ENCODE measurements at regions not wholly inside any gene's neighbourhood (a gene's known extent, or its start where the extent isn't known, plus 50 kb on each side); places are given as distances from the start of the nearest gene placed in this dataset.

DNA sequence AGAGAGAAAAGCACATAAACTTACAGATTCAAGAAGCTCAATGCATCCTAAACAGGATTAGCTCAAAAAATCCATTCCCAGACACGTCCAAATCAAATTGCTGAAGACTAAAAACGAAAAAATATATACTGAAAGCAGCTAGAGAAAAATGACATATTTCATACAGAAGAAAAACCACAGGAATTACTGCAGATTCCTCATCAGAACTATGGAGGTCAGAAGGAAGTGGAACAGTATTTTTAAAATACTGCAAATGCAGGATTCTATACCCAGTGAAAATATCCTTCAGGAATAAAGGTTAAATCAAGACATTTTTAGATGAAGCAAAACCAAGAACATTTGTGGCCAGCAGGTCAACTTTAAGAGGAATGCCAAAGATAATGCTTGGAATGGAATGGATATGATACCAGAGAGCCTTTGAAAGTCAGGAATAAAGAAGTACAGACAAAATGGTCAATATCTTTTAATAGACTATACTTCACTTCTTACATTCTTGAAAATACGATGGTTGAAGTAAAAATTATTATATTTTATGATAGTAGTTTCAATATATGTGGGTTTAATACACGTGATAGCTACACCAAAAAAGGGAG is 352.9 kb downstream of the CTTN start:
- DNase-seq: no peak

GRCh38 chr11:70755410-70756158 is 357.3 kb downstream of the CTTN start:
- DNase-seq: peak; percentile 47

DNA sequence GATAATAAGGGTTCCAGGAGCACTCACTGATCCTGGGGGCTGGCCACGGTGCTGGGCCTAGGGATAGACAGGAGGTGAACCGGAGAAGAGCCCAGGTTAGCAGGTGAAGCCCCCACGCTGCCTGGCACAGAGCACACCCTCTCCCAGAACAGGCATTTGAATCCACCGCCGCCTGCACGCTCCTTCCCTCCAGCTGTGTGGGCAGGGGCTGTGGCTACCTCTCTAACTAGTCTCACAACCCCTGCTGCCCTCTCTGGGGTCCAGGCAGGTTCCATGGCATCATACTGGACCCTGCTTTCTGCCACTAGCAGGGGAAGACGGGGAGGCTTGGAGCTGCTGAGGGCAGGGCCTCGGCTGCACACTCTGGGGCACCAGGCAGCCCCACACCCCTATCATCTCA is 358.0 kb downstream of the CTTN start:
- DNase-seq: no peak

GRCh38 chr11:70756756-70757155 is 358.4 kb downstream of the CTTN start:
- no peak for DNase-seq

- DNase-seq: no peak
Observed at GRCh38 chr11:70757241-70757640, 358.9 kb downstream of the CTTN start.

DNA sequence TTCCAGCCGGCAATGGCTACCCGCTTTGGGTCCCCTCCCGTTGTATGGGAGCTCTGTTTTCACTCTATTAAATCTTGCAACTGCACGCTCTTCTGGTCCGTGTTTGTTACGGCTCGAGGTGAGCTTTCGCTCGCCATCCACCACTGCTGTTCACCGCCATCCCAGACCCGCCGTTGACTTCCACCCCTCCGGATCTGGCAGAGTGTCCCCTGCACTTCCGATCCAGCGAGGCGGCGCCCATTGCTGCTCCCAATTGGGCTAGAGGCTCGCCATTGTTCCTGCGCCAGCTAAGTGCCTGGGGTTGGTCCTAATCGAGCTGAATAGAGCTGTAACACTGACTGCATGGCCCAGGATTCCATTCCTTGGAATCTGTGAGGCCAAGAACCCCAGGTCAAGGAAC is 359.9 kb downstream of the CTTN start:
- no peak for DNase-seq

GRCh38 chr11:70759846-70760245 is 361.5 kb downstream of the CTTN start:
- no peak for DNase-seq

GRCh38 chr11:70760416-70761020 is 362.2 kb downstream of the CTTN start:
- no peak for DNase-seq

DNA sequence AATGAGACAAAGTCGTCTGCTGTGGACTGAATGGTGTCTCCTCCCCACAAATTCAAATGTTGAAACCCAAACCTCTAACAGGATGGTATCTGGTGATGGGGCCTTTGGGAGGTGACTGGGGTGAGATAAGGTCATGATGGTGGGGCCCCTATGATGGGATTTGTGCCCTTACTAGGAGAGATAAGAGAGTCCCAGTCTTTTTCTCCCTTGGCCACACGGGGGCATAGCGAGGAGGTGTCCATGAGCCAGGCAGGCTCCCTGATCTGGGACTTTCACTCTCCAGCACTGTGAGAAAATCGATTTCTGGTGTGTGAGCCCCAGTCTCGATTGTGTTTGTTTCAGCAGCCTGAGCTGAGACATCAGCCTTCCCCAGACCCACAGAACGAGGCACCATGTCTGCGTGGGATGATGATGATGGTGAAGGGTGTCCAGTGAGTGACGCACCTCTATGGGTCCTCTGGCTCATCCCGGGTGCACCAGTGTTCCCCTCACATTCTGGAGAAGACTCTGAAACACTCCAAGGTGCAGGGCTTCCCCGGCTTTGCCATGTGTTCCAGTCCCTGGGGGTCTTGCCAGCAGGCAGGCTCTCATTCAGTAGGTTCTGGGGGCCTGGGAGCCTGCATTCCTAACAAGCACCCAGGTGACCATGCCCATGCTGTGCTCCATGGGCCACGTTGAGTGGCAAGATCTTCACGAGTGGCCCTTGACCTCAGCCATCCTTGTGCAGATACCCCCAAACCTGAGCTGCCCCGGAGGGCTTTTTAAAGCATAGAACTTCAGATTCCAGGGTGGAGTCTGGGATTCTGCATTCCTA is 363.0 kb downstream of the CTTN start:
- DNase-seq: no peak

GRCh38 chr11:70761908-70762337 is 363.6 kb downstream of the CTTN start:
- DNase-seq: no peak

- DNase-seq: no peak
Observed at GRCh38 chr11:70762810-70763209, 364.5 kb downstream of the CTTN start.

DNA sequence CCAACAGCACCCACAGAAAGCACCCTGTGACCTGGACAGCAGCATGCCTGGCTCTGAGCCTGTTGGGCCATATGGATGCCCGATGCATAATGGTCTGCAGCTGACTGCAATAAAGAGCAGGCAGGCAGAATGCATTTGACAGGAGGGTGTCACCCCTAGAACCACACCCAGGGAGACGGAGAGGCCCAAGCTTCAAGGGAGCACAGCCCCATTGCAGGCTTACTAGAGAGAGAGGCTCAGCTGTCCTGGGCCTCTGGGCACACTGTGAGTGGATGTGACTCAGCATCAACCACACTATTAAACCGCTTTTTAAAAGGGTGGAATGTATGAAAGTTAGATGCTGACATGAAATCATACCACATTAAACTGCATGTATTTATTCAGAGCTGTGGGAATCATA is 365.3 kb downstream of the CTTN start:
- no peak for DNase-seq

GRCh38 chr11:70764356-70764905 is 366.1 kb downstream of the CTTN start:
- DNase-seq: no peak

- no peak for DNase-seq
Observed at GRCh38 chr11:70766901-70767300, 368.6 kb downstream of the CTTN start.

DNA sequence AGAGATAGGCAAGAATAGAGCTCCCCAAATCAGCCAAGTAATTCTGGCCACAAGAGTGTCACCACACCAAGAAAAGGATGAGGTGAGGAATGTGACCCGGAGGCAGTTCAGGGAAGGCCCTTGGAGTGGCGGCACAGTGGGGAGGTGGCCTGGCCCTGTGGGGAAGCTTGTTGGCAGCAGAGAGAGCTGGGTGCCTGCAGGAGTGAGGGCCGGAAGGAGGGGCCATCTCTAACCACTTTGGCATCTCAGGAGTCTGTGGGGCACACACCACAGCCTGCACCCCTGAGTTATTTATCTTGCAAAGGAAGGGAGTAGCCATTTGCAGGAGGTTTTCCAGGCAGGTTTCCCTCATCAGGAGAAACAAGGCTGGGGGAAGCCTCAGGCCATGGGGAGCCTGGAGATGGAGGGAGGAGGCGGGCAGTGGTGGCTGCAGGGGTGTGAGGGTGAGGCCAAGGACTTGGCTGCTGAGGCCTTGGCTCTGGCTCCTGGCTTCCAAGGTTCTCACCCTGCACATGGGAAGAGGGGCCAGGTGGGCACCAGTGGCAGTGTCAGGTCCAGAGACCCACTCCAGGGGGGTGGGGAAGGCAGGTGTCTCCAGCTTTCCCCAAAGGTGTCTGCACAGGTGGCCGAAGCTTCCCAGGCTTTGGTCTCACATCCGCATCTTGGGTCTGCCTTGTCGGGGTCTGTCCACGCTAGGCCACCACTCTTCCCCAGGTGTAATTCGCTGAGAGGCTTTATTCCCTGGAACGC is 370.2 kb downstream of the CTTN start:
- no peak for DNase-seq

DNA sequence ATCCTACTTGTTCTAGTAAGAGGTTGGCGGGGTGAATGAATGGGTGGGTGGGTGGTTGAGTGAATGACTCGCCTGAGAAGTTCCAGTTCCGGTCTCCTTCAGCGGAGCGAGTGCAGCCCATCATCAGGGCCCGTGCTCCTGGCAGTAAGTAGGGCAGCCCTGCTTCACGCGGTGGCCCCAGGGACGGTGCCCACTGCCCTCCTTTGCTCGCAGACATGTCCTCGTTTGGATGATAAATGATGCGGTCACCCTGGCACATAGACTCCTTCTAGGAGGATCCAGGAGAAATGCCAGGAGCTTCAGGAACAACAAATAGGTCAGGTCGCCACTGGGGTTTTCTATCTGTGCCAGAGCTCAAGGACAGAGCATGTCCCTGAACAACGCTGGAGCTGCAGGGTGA is 370.8 kb downstream of the CTTN start:
- no peak for DNase-seq

DNA sequence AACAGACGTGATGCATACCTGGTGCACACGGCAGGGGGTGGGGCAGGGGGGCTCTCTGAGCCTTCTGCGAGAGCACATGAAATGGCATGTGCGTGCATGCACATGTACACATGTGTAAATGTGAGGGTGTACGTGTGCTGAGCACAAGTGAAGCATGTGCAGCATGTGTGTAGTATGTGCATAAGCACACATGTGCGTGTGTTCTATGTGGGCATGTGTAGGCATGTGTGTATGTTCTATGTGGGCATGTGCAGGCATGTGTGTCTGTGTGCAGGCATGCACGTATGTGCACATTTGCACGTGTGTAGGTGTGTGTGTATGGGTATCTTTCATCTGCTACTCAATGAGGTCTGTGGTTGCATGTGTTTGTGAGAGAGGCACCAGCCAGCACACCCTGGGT is 371.2 kb downstream of the CTTN start:
- DNase-seq: no peak

DNA sequence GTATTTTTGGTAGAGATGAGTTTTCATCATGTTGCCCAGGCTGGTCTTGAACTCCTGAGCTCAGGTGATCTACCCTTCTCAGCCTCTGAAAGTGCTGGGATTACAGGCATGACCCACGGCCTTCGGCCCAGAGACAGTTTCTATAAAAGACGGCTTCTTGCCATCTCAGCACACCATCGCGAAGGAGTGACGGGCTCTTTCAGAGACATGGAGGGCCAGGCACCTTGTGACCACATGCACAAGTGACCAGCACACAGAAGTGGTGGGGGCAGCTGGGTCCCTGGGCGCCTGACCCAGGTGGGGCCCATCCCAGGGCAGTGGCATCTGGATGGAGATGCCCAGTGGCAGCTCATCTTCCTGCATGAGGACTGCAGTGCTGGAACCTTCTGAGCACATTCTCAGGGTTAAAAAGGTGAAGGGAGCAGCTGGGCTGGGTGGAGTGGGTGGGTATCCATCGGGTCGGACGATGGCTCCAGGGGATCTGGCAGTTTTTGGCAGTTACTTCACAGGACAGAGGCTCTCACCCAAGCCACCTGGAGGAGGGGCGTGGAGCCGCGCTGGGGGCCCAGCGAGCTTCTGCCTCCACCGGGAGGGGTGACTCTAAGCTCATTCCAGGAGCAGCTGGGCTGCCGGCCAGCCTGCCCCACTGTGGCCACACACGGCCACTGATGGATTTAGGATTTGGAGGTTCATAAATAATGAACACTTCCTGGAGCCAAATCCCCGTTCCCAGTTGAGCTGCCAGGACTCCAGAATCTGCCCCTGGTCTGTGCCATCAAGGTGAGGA is 373.0 kb downstream of the CTTN start:
- no peak for DNase-seq

- DNase-seq: no peak
Observed at GRCh38 chr11:70772950-70773349, 374.6 kb downstream of the CTTN start.

GRCh38 chr11:70775386-70776075 is 377.2 kb downstream of the CTTN start:
- DNase-seq: no peak
